ENCODE measurements at regions not wholly inside any gene's neighbourhood (a gene's known extent, or its start where the extent isn't known, plus 50 kb on each side); places are given as distances from the start of the nearest gene placed in this dataset.

DNA sequence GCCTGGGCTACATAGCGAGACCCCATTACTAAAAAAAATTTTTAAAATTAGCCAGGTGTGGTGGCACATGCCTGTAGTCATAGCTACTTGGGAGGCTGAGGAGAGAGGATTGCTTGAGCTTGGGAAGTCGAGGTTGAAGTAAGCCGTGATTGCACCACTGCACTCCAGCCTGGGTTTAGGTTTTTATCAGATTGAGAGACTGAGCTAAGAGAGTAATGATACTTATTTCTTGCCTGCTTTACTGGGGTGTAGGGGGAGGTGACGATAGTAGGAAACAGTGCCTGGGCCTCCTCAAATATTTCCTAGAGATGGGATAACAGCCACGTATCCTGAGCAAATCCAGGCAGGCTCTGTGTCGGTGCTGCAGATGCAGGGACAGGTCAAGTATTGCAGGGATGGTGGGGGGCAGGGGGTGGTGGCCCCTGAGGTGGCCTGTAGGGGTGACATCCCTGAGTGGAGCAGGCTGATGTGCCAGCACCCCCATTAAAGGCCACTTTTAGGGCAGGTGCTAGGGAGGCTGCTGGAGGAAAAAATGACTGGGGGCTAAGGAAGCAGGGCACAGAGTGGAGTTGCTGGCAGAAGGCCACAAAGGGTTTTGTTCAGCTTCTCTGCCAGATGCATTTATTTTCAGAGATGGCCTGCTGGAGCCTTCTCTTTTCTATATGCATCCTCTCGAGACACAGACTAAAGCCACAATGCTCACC, 130.5 kb downstream of the RHOU start:
- no peak for DNase-seq (ENCODE audit: low read depth, low spot score)
- Histone ChIP-seq H3K4me3 (ENCODE audit: low read depth, low read length) (no peak overlapping the region), H3K9me3 (ENCODE audit: control insufficient read depth, insufficient read depth, low read length) (no peaks in the 10 kb centered on the region; the same call in 1 of the 2 replicates), H3K27me3 (ENCODE audit: control insufficient read depth, insufficient read depth, low read length) (peaks cover 8% of the 10 kb centered on the region), H3K27ac (ENCODE audit: low read depth, low read length) (no peak overlapping the region)
- TF ChIP-seq, protein P1, sequence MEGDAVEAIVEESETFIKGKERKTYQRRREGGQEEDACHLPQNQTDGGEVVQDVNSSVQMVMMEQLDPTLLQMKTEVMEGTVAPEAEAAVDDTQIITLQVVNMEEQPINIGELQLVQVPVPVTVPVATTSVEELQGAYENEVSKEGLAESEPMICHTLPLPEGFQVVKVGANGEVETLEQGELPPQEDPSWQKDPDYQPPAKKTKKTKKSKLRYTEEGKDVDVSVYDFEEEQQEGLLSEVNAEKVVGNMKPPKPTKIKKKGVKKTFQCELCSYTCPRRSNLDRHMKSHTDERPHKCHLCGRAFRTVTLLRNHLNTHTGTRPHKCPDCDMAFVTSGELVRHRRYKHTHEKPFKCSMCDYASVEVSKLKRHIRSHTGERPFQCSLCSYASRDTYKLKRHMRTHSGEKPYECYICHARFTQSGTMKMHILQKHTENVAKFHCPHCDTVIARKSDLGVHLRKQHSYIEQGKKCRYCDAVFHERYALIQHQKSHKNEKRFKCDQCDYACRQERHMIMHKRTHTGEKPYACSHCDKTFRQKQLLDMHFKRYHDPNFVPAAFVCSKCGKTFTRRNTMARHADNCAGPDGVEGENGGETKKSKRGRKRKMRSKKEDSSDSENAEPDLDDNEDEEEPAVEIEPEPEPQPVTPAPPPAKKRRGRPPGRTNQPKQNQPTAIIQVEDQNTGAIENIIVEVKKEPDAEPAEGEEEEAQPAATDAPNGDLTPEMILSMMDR (IDR thresholded peaks at IDR 0.05; ENCODE audit: low read depth, low read length) = no peak
- CTCF ChIA-PET = no interaction called here
- POLR2A ChIA-PET = no interaction called here

- ChIA-PET CTCF (no interaction called here), POLR2A (no interaction called here)
- Histone ChIP-seq H3K4me3 (ENCODE audit: low read depth, low read length) (no peak overlapping the region), H3K27me3 (ENCODE audit: control insufficient read depth, insufficient read depth, low read length) (peaks cover 8% of the 10 kb centered on the region), H3K27ac (ENCODE audit: low read depth, low read length) (no peak overlapping the region), H3K9me3 (ENCODE audit: control insufficient read depth, insufficient read depth, low read length) (no peaks in the 10 kb centered on the region; the same call in 1 of the 2 replicates)
- TF ChIP-seq, protein P1 (IDR thresholded peaks at IDR 0.05; ENCODE audit: low read depth, low read length) = no peak
- DNase-seq (ENCODE audit: low read depth, low spot score) = no peak
These were observed 131.2 kb downstream of the RHOU start for GRCh38 chr1:228866468-228866867.

- POLR2A ChIA-PET = no interaction called here
- H3K9me3 ChIP-seq (ENCODE audit: control insufficient read depth, insufficient read depth, low read length) = no peaks in the 10 kb centered on the region; the same call in 1 of the 2 replicates
- CTCF ChIA-PET = no interaction called here
- DNase-seq (ENCODE audit: low read depth, low spot score) = no peak
- TF ChIP-seq, protein P1 (IDR thresholded peaks at IDR 0.05; ENCODE audit: low read depth, low read length) = no peak
- no peak overlapping the region for H3K4me3 ChIP-seq (ENCODE audit: low read depth, low read length)
- peaks cover 11% of the 10 kb centered on the region for H3K27me3 ChIP-seq (ENCODE audit: control insufficient read depth, insufficient read depth, low read length)
- H3K27ac ChIP-seq (ENCODE audit: low read depth, low read length) = no peak overlapping the region
These were observed 132.1 kb downstream of the RHOU start for GRCh38 chr1:228867108-228867950.

- POLR2A ChIA-PET = no interaction called here
- Histone ChIP-seq H3K27me3 (ENCODE audit: control insufficient read depth, insufficient read depth, low read length) (peaks cover 11% of the 10 kb centered on the region), H3K27ac (ENCODE audit: low read depth, low read length) (no peak overlapping the region), H3K9me3 (ENCODE audit: control insufficient read depth, insufficient read depth, low read length) (no peaks in the 10 kb centered on the region; the same call in 1 of the 2 replicates), H3K4me3 (ENCODE audit: low read depth, low read length) (no peak overlapping the region)
- TF ChIP-seq, protein P1 (IDR thresholded peaks at IDR 0.05; ENCODE audit: low read depth, low read length) = no peak
- DNase-seq (ENCODE audit: low read depth, low spot score) = no peak
- CTCF ChIA-PET = interaction anchor here (0.8 kb wide), 1 partner anchor 15 kb away, joined by 3 read pairs; no protein-coding TSS in a partner anchor
These were observed 132.9 kb downstream of the RHOU start for GRCh38 chr1:228867951-228868730.

All from AG04450 (cell line).